VCaP (cell line): ENCODE measurements at regions not wholly inside any gene's neighbourhood (a gene's known extent, or its start where the extent isn't known, plus 50 kb on each side); places are given as distances from the start of the nearest gene placed in this dataset.

ENCODE experiments used
- H3K27ac ChIP-seq: fragments of 450-650 bp; 2 replicates; pipeline ENCODE4 v1.5.1; 2017
- TF ChIP-seq, protein P1 (sequence below): fragments of 450-650 bp; conservative IDR thresholded peaks from 2 replicates; pipeline ENCODE4 v1.5.1; 2017; ENCODE audit warnings: mild to moderate bottlenecking, moderate library complexity

DNA sequence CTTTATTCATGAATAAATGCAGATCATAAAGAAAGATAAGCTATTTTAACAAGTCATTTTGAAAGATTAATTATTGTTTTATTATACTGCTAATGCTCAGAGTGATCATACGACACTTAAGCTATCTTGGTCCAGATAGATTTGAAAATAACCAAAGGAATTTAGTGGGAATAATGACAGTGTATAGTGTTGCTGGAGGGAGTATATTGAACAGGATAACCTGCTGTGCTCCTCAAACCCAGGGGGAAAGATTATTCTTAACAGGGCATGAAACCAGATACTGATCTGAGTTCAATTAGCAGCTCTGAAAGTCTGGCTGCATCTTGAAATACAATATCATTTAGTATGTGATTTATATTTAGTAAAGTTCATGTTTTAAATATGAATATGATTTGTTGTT, 216.3 kb upstream of the ITGA4 start:
- H3K27ac ChIP-seq: no peak overlapping the region
- TF ChIP-seq, protein P1, sequence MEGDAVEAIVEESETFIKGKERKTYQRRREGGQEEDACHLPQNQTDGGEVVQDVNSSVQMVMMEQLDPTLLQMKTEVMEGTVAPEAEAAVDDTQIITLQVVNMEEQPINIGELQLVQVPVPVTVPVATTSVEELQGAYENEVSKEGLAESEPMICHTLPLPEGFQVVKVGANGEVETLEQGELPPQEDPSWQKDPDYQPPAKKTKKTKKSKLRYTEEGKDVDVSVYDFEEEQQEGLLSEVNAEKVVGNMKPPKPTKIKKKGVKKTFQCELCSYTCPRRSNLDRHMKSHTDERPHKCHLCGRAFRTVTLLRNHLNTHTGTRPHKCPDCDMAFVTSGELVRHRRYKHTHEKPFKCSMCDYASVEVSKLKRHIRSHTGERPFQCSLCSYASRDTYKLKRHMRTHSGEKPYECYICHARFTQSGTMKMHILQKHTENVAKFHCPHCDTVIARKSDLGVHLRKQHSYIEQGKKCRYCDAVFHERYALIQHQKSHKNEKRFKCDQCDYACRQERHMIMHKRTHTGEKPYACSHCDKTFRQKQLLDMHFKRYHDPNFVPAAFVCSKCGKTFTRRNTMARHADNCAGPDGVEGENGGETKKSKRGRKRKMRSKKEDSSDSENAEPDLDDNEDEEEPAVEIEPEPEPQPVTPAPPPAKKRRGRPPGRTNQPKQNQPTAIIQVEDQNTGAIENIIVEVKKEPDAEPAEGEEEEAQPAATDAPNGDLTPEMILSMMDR: no peak

DNA sequence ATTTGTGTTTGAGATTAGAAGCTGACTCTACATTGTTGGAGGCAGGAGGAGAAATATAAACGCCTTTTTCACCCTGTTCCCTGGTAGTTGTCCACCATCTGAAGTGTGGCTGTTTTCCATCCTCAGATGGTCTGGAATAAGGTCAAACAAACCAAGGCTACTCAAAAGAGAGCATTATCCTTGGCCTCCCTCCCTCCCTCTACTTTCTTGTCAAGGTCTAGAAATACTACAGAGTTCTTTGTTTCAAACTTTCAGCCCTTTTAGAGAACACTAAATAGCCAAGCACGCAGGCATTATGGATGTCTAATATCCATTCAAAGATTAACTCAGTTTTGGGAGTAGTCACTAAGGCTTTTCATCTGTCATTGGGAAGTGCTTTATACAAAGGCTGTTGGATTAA, 215.8 kb upstream of the ITGA4 start:
- no peak overlapping the region for H3K27ac ChIP-seq
- TF ChIP-seq, protein P1: no peak

DNA sequence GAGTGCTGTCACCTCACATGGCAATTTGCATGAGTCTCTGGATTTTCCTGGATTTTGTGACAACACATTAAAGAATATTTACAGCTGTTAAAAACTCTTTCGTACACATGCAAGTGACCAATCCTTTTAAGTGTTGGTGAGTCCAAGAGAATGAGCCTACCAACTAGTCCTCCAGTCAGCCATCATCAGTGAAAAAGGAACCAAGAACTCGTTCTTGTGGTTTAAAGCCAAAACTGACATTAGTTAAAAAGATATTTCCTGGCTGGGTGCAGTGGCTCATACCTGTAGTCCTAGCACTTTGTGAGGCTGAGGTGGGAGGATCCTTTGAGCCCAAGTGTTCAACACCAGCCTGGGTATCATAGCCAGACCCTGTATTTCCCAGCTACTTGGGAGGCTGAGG, 215.4 kb upstream of the ITGA4 start:
- TF ChIP-seq, protein P1: no peak
- H3K27ac ChIP-seq: no peak overlapping the region

DNA sequence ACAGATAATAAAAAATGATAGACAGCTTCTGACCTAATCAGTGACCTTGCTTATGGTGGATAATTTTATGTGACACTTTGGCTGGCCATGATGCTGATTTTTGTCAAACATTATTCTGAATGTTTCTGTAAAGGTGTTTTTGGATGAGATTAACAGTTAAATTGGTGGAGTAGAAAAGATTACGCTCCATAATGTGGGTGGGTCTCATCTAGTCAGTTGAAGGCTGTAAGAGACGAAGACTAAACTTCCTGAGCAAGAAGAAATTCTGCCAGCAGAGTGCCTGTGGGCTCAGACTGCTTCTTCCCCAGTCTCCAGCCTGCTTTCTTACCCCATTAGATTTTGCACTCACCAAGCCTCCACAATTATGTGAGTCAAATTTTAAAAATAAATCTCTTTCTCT, 214.9 kb upstream of the ITGA4 start:
- no peak overlapping the region for H3K27ac ChIP-seq
- TF ChIP-seq, protein P1: no peak

DNA sequence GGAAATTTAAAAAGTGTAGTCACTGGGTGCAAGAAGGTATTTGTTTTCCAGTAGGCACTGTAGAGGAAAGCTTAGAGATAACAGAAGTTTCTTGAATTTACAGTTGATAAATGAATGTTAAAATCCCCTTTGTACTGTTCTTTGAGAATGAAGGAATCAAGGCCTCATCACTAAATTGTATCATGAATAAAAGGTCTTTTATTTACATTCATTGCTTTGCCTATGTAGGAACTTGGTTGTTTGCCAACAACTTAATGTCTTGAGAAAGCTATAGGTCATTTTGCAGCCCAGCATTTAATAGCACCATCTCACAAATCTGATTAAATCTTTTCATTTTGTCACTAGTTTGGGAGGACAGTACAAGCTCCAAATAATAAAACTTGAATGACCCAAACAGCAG, 213.9 kb upstream of the ITGA4 start:
- H3K27ac ChIP-seq: no peak overlapping the region
- TF ChIP-seq, protein P1: no peak

DNA sequence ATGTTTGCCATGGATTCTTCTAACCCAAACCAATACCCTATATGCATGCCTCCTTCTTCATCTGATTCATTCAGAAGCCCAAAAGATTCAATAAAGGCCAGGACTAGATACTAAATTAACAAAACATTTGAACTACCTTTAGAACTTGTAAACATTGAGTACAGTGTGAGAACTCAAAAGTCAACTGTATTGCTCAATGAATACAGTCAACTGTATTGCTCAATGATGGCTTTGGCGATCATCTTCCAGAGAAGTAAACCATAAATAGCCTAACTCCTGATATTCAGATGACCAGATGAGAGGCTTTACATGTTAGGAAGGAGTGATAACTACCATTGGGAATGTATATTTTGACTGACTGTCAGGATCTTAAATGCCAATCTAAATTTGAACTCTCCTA, 206.5 kb upstream of the ITGA4 start:
- TF ChIP-seq, protein P1: no peak
- H3K27ac ChIP-seq: no peak overlapping the region

DNA sequence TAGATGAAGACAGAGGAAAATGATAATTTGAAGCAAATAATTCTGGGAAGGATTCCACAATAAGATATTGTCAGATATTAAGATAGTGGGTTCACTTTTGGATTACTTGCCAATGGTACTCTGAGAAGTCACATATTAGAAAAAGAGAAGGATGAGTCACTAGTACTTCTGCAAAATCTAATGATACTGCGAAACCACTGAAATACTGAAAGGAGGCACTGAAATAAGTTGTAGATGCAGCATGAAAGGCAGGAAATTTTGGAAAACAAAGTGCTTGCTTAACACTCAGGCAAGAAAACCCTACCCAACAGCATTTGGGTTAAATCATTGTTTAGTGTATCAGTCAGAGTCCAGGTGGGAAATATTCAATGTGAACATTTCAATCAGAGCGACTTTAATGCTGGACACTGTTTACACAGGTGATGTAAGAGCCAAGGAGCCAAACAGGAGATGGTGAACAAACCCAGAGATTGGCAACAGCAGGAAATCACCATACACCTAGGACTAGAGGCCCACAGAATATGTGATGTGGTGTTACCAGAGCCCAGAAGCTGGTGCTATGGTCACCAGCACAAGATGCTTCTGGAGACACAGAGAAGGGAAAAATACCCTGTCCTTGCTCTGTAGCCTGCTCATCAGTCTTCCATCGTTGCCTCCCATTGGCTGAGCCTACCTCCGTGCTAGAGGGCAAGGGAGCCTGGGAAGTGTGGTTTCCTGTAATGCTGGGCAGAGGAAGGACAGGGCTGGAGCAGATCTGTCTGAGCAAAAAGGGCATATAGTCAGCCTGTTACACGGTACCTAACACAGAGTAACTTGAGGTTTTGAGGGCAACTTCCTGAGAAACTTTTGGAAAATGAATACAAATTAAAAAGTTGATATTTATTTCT, 204.7 kb upstream of the ITGA4 start:
- TF ChIP-seq, protein P1: no peak
- H3K27ac ChIP-seq: no peak overlapping the region
